PFSK-1 (cell line): ENCODE measurements at regions not wholly inside any gene's neighbourhood (a gene's known extent, or its start where the extent isn't known, plus 50 kb on each side); places are given as distances from the start of the nearest gene placed in this dataset.

Source experiments
- FOXP2 ChIP-seq: optimal IDR thresholded peaks from 2 replicates; pipeline ENCODE3; 2011; ENCODE audit warnings: borderline replicate concordance, control low read depth, inconsistent platforms; ENCODE audit not compliant: insufficient read depth; ENCODE audit errors: extremely low read length, extremely low read depth
- POLR2AphosphoS5 ChIP-seq: IDR thresholded peaks from 2 replicates; pipeline ENCODE4 v1.6.1; 2012; ENCODE audit warnings: low read depth, mild to moderate bottlenecking, control low read depth, low read length, moderate library complexity
- REST ChIP-seq, 2 experiments: IDR thresholded peaks; 2 replicates each; pipeline versions ENCODE4 v1.6.1 to v1.8.0; 2011 to 2012; ENCODE audit warnings: low read depth in 2 of 2, low read length in 2 of 2, control low read depth in 1 of 2, inconsistent platforms in 1 of 2, mild to moderate bottlenecking in 1 of 2, moderate library complexity in 1 of 2; ENCODE audit not compliant: insufficient read depth in 1 of 2
- SIN3A ChIP-seq: IDR thresholded peaks from 2 replicates; pipeline ENCODE4 v1.6.1; 2012; ENCODE audit warnings: mild to moderate bottlenecking, low read length, moderate library complexity, borderline replicate concordance; ENCODE audit not compliant: insufficient read depth
- TAF1 ChIP-seq: IDR thresholded peaks from 2 replicates; pipeline ENCODE4 v1.6.1; 2012; ENCODE audit warnings: low read length, control low read depth, borderline replicate concordance; ENCODE audit not compliant: insufficient read depth

GRCh38 chr9:32331240-32331639 lies 53.2 kb upstream of the ACO1 start:
- TF ChIP-seq SIN3A = no peak
- no peak for TF ChIP-seq TAF1
- no peak for TF ChIP-seq FOXP2
- no peak for TF ChIP-seq REST (IDR thresholded peaks at IDR 0.05; ENCODE audit: insufficient read depth in 1 of 2, low read depth in 2 of 2, low read length in 2 of 2)
- TF ChIP-seq POLR2AphosphoS5 = no peak

GRCh38 chr9:32334112-32334511 lies 50.3 kb upstream of the ACO1 start:
- TF ChIP-seq SIN3A (no peak), TAF1 (no peak), FOXP2 (no peak), POLR2AphosphoS5 (no peak), REST (IDR thresholded peaks at IDR 0.05; ENCODE audit: insufficient read depth in 1 of 2, low read depth in 2 of 2, low read length in 2 of 2) (no peak)
